Lower lobe of right lung (tissue), 2 donors: ENCODE measurements at regions not wholly inside any gene's neighbourhood (a gene's known extent, or its start where the extent isn't known, plus 50 kb on each side); places are given as distances from the start of the nearest gene placed in this dataset.

Source experiments
- ATAC-seq, 2 donors: fragments of 200-7000 bp; cut with Tn5 transposase; one replicate each; pipeline ENCODE4 v1.9.1; 2020 to 2022; ENCODE audit warnings: mild to moderate bottlenecking in 2 of 2, moderate library complexity in 2 of 2
- DNase-seq: peaks from one replicate; pipeline ENCODE4 v3.0.0-alpha.2; 2020
- H3K27ac ChIP-seq: fragments of 200-600 bp; one replicate; pipeline ENCODE4 v1.8.0; 2022
- H3K27me3 ChIP-seq: fragments of 200-600 bp; one replicate; pipeline ENCODE4 v1.8.0; 2022; ENCODE audit warnings: low read depth
- H3K36me3 ChIP-seq: fragments of 200-600 bp; one replicate; pipeline ENCODE4 v1.8.0; 2022; ENCODE audit warnings: mild to moderate bottlenecking
- H3K4me1 ChIP-seq: fragments of 200-600 bp; one replicate; pipeline ENCODE4 v1.8.0; 2022
- H3K4me3 ChIP-seq: fragments of 200-600 bp; one replicate; pipeline ENCODE4 v1.8.0; 2022; ENCODE audit warnings: mild to moderate bottlenecking
- H3K9me3 ChIP-seq: fragments of 200-600 bp; one replicate; pipeline ENCODE4 v1.8.0; 2022
- CTCF ChIP-seq: fragments of 200-600 bp; IDR thresholded peaks from one replicate; pipeline ENCODE4 v1.8.0; 2022; ENCODE audit warnings: antibody characterized with exemption, mild to moderate bottlenecking
- intact Hi-C: fragments of 100-400 bp; cut with DNase I; formaldehyde crosslinking; loops from one replicate; pipeline ENCODE4 v1.11.0; 2022
- donor health status: DM: no; HTN: yes; CAD: no; lungs with severe emphysema.

DNA sequence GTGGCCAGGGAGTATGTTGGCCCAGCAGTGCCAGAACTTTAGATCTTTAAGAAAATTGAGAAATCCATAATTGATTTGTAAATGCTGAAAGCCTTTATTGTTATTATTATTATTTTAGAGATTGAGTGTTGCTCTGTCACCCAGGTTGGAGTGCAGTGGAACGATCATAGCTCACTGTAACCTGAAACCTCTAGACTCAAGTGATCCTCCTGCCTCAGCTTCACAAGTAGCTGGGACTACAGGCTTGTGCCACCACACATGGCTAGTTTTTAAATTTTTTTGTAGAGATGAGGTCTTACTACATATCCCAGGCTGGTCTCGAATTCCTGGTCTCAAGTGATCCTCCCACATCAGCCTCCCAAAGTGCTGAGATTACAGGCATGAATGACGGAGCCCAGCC is 143.2 kb upstream of the CCDC68 start:
- H3K4me1 ChIP-seq: no peaks in the 10 kb centered on the region

GRCh38 chr18:55101458-55101824 is 142.2 kb upstream of the CCDC68 start:
- H3K27me3 ChIP-seq: no peaks in the 10 kb centered on the region
- no peak overlapping the region for H3K4me3 ChIP-seq
- H3K9me3 ChIP-seq: no peaks in the 10 kb centered on the region
- DNase-seq (no peak), ATAC-seq (no peak)
- H3K27ac ChIP-seq: no peak overlapping the region
- H3K36me3 ChIP-seq: no peaks in the 10 kb centered on the region
- intact Hi-C loops: no loop called here
- no peaks in the 10 kb centered on the region for H3K4me1 ChIP-seq
- TF ChIP-seq CTCF: no peak

More for the DNA sequence above, 143.2 kb upstream of the CCDC68 start:
- Histone ChIP-seq H3K4me3 (no peak overlapping the region), H3K9me3 (no peaks in the 10 kb centered on the region), H3K27ac (no peak overlapping the region), H3K27me3 (no peaks in the 10 kb centered on the region), H3K36me3 (no peaks in the 10 kb centered on the region)
- TF ChIP-seq CTCF: no peak
- no peak for DNase-seq
- no peak for ATAC-seq
- intact Hi-C loops: no loop called here

DNA sequence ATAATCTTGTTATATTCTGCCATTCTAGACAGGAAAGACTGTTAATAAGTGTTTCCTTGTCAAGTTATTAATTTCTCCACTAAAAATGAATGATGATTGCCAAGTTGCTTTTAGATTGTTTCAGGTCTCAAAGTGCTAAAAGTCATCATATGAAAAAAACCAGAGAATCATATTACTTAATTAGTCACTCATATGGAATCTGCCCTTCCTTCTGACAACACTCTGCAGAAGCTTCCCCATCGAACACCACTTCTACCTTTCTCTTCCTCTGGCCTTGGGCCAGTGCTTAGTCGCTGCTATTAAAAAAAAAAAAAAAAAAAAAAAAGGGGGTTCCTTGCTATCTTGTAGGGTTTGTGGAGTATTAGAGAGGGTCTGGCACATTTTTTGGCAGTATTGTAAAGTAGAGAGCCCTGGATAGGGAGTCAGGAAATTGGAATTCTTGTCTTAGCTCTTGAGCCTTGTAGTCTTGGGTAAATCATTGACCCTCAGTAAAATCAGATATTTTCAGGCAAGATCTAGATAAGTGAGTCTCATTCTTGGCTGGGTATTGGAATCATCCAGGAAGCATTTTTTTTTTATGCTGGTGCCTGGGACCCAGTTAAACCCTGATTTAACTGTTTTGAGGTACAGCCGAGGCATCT is 141.7 kb upstream of the CCDC68 start:
- no peak overlapping the region for H3K4me3 ChIP-seq
- no peaks in the 10 kb centered on the region for H3K36me3 ChIP-seq
- H3K27me3 ChIP-seq: no peaks in the 10 kb centered on the region
- H3K9me3 ChIP-seq: no peaks in the 10 kb centered on the region
- no peak for ATAC-seq
- H3K4me1 ChIP-seq: no peaks in the 10 kb centered on the region
- TF ChIP-seq CTCF: no peak
- DNase-seq: no peak
- intact Hi-C loops: no loop called here
- no peak overlapping the region for H3K27ac ChIP-seq

DNA sequence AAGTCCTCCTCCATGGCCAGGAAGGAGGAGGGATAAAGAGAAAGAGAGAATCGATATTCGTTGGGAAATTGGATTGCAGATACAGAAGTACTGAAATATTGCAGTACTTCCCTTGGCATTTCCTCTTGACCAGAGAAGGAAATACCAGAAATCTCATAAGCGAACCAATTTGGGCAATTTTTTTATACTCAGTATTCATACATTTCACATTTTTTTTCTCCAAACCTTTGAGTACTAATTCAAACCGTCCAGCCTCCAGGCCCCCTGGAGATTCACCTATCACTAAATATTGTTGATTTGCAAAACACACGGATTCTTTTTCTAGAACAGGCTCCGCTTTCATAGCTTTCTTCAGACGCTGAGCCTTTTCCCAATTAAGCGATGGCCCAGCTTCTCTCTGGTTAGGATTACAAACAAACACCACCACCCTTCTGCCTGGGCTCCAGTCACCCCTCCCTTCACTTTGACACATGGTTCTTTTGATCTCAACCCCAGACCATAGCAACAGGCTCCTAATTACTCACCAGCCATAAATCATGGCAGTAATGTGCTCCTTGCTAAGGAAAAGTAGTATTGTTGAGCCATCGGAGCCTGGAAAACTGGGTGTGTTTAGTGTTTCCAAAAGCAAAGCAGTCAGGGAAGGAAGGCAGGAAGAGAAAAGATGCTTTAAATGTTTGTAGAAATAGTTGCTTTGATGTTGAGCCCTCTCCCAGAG is 138.4 kb upstream of the CCDC68 start:
- no peak for ATAC-seq
- TF ChIP-seq CTCF: no peak
- H3K36me3 ChIP-seq: no peaks in the 10 kb centered on the region
- H3K27me3 ChIP-seq: no peaks in the 10 kb centered on the region
- intact Hi-C loops: no loop called here
- DNase-seq: no peak
- H3K4me3 ChIP-seq: no peak overlapping the region
- no peaks in the 10 kb centered on the region for H3K9me3 ChIP-seq
- no peak overlapping the region for H3K27ac ChIP-seq
- no peaks in the 10 kb centered on the region for H3K4me1 ChIP-seq

GRCh38 chr18:55096263-55096951 is 137.1 kb upstream of the CCDC68 start:
- intact Hi-C loops: no loop called here
- DNase-seq (no peak), ATAC-seq (peak; percentile 48 to 52)
- H3K9me3 ChIP-seq: no peaks in the 10 kb centered on the region
- TF ChIP-seq CTCF: peak; percentile 22
- H3K27me3 ChIP-seq: no peaks in the 10 kb centered on the region
- no peak overlapping the region for H3K4me3 ChIP-seq
- H3K27ac ChIP-seq: no peak overlapping the region
- H3K4me1 ChIP-seq: no peaks in the 10 kb centered on the region
- no peaks in the 10 kb centered on the region for H3K36me3 ChIP-seq
